Activated CD4-positive, alpha-beta T cell treated with anti-CD3 and anti-CD28 coated beads, Interleukin-2, amount 50 U/mL, for 4 hours (primary cell): ENCODE measurements at regions not wholly inside any gene's neighbourhood (a gene's known extent, or its start where the extent isn't known, plus 50 kb on each side); places are given as distances from the start of the nearest gene placed in this dataset.

Experiments used
- DNase-seq, 2 experiments: peaks; one replicate each; pipeline ENCODE4 v3.0.0-alpha.2; 2020

DNA sequence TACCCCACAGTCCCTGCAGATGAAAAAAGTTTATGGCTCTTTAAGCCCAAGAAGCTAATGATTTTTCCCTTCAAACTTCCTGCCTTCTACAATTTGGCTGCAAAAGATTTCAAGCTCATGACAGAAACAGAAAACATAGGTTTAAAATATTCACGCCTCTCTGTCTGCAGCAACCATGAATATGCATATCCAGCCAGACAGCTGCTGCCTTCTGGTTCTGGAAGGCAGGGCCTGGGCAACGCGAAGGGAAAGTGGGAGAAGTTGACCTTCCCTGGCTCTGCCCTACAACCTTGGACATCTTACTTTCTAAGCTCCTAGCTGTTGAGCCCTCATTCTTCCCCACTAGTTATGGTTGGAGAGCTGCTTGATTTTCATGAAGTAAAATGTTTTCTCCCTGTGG is 64.8 kb upstream of the CLINT1 start:
- DNase-seq, result no peak

DNA sequence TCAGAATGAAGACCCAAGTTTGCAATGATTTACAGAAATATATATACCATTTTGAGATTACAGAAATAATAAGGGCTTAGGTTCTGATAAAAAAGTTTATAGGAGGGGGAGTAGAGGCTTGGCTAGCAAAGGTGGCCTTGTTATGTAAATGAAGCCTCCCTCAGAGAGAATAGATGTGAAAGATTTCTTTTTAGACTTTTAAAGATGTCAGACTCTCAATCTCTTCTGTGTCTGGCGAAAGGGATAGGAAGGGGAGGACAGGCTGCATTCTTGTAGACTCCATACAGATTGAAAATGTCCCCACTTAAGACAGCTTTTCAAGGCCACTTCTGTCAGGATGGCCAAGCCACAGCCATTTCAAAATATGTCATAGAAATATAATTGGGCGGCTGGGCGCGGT is 63.1 kb upstream of the CLINT1 start:
- DNase-seq, result no peak

DNA sequence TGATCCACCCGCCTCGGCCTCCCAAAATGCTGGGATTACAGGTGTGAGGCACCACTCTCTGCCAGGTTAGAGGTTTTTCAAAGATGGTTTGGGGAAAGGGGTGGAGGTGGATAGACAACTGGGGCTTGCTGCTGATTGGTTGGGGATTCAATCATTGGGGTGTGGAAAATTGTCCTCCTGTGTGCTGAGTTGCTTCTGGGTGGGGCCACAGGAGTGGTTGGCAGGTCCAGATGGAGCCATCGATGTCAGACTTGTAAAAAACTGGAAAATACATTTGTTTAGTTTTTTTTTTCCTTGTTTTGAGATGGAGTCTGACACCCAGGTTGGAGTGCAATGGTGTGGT is 61.9 kb upstream of the CLINT1 start:
- DNase-seq, result no peak

DNA sequence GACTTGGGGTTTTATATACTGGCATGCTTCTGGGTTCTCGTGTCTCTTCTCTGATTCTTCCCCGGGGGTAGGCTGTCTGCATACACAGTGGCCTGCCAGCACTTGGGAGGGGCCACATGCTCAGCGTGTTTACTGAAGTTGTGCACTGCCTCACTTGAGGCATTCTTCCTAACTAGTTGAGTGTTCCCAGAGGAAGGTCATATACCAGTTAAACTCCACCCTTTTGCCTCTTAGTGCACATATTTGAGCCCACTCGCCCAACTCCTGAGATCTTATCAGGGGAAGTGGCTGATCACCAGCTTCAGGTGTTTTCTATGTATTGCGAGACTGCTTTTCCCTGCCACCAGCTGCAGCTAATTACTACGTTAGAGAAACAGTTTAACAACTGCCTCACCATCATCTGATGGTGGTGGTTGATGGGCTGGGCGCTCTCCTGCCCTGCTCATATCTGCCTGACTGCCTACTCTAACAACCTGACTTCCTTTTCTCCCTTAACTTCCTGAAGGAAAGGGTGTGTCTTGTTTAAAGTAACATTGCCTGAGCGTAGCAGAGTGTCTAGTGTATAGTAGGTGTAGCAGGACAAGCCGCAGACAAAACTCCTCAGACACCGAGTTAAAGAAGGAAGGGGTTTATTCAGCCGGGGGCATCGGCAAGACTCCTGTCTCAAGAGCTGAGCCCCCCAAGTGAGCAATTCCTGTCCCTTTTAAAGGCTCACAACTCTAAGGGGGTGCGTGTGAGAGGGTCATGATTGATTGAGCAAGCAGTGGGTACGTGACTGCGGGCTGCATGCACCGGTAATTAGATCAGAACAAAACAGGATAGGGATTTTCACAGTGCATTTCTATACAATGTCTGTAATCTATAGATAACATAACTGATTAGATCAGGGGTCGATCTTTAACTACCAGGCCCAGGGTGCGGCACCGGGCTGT is 60.1 kb upstream of the CLINT1 start:
- DNase-seq, result no peak

DNA sequence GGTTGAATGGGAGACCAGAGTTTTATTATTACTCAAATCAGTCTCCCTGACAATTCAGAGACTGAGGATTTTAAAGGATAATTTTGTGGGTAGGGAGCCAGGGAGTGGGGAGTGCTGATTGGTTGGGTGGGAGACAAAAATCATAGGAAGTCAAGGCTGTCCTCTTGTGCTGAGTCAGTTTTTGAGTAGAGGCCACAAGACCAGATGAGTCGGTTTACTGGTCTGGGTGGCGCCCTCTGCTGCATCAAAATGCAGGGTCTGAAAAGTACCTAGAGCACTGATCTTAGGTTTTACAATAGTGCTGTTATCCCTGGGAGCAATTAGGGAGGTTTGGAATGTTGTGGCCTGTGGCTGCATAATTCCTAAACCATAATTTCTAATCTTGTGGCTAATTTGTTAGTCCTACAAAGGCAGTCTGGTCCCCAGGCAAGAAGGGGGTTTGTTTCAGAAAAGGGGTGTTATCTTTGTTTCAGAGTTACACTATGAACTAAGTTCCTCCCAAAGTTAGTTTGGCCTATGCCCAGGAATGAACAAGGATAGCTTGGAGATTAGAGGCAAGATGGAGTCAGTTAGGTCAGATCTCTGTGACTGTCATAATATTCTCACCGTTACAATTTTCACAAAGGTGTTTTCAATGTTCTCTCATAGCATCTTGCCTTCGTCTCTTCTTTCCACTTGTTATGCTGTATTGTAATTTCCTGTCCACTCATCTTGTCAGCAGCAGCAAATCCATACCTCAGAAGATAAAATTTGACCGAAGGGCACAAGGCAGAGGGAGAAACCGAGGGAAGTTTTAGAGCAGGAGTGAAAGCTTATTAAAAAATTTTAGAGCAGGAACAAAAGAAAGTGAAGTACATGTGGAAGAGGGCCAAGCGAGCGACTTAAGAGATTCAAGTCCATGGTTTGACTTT is 59.2 kb upstream of the CLINT1 start:
- DNase-seq, result peak; percentile 58

DNA sequence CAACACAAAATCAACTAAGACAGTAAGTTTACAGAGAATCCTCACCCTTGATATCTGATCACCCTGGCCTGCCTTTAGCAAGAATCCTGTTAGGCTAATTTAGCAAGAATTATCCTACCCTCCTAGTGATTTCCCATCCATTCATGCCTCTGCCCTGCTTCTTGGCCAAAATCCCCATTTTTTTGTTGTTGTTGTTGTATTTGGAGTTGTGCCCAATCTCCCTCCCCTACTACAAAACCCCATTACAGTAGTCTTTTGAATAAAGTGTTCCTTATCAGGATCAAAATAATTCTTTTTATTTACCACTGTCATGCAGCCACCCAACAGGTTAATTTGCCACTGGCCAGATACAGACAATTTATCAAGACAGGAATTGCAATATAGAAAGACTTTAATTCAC is 58.5 kb upstream of the CLINT1 start:
- no peak for DNase-seq

DNA sequence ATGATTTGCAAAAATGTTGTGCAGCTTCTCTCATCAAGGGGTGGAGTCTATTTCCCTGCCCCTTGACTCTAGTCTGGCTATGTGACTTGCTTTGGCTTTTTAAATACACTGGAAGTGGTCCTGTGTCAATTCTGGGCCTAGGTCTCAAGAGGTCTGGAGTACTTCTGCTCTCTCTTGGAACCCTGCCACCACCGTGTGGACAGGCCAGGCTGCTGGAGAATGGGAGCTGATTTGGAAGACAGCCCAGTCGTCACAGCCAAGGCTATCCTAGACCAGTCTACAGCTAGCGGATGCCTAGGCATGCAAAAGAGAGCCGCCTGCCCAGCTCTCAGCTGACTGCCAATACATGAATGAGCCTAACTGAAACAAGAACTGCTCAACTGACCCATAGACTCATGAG is 56.7 kb upstream of the CLINT1 start:
- no peak for DNase-seq

DNA sequence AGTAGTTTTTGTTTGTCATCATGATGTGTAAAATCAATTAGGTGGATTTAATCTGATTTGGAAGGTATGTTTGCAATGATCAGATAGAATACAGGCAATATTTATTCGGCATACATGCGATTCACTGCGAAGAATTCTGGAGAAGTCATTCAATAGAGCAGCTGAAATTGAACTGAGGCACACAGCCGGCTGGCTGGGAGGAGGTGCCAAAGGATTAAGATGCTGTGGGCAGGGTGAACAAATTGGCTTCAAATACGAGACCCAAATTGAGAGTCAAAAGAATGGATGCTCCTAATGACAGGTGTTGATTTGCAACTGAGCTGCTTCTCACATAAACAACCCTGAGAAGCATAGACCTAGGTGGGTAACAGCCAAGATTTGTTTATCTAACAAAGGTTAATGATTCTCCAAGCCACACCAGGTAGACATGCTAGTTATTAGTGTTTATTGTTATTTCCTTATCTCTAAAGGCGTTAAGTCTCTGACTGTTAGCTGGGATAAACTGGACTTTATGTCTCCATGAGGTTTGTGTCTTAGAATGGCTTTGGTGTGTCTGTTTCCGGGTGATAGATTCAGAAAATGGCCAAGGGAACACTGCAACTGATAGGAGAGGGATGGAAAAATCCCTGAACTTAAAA is 55.3 kb upstream of the CLINT1 start:
- no peak for DNase-seq

DNA sequence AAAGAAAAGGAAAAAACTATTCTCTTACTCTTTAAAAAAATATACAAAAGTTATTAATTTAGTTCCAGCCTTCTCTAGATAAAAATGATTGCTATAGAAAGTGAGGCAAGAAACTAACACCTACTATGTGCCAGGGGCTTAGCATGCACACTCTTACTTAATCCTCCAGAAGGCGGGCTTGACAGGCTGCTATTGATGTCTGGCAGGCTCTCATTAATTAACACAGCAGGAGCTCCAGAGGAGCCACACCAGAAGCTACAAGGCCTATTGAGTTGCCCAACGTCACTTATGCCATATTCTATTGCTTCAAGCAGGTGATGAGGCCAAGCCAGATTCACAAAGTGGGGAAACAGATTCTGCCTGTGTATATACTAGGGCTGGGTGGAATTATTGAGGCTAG is 54.6 kb upstream of the CLINT1 start:
- DNase-seq, result no peak

DNA sequence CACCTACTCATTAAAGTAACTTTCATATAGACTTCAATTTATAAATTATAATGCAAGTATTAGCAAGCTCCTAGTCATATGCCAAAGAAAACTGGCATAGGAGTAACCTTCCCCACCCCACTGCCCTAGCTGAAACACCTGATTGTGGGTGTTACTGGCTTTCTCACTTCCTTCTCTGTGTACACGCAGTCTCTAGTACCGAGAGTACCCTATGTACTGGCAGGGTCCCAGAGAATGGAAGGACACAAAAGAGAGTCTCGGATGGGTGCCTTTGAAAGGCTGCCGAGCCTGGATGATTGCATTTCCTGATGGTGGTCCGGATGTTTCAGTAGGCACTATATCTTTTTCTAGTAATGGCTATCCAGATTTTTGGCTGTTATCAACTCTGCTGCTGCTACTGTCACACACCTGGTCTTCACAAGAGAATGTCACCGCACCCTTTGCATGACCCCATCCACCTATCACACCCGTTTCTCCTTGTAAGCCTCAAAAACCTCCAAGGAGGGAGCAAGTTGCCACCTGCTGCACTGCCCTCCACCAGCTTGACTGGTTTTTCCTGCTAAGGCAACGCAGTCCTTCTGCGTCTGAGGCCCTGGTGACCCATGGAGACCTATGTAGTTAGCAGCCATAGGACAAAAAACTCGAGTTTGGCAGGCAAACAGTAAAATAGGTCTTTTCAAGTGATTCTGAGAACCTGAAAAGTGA is 53.8 kb upstream of the CLINT1 start:
- DNase-seq, result no peak

DNA sequence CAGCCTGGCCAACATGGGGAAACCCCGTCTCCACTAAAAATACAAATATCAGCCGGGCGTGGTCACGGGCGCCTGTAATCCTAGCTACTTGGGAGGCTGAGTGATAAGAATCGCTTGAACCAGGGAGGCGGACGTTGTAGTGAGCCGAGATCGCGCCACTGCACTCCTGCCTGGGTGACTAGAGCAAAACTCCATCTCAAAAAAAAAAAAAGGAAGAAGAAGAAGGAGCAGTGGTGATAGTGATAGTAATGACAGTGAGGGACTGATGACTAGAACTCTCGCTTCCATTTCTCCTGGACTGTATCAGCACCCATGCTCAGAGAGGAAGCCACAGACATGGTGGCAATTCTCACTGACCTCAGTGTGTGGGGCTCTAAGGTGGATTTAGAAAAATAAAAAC is 52.6 kb upstream of the CLINT1 start:
- DNase-seq, result no peak
